Stromal cell of bone marrow (primary cell): ENCODE measurements at regions not wholly inside any gene's neighbourhood (a gene's known extent, or its start where the extent isn't known, plus 50 kb on each side); places are given as distances from the start of the nearest gene placed in this dataset.
A peak's percentile ranks its signal among the peaks of the same experiment; 100 is the strongest.

Experiments
- DNase-seq: peaks from one replicate; pipeline ENCODE4 v3.0.0-alpha.2; 2012; ENCODE audit warnings: low read depth

- no peak for DNase-seq
Observed at GRCh38 chr4:124530464-124531077, 182.0 kb downstream of the ANKRD50 start.

GRCh38 chr4:124534131-124534530 lies 178.4 kb downstream of the ANKRD50 start:
- DNase-seq: no peak

- DNase-seq: no peak
Observed at GRCh38 chr4:124535003-124535402, 177.5 kb downstream of the ANKRD50 start.

GRCh38 chr4:124536946-124537345 lies 175.6 kb downstream of the ANKRD50 start:
- DNase-seq: no peak

- DNase-seq: no peak
Observed at GRCh38 chr4:124537971-124538370, 174.6 kb downstream of the ANKRD50 start.

DNA sequence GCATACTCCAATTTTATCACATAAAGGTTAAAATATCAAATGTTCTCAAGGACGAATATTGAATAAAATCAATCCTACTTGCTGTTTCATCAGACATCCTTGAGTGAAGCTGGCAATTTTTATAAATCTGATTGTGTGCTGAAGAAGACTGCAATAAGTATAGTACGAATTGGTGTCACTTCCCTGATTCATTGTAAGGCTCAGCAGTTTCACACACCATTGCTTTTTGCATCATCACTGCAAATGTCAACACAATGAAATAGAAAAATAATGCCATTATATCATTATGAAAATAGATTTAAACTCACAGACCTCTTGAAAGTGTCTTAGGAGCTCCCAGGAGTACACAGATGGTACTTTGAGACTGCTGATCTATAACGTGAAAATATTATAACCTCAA lies 172.5 kb downstream of the ANKRD50 start:
- DNase-seq: no peak

DNA sequence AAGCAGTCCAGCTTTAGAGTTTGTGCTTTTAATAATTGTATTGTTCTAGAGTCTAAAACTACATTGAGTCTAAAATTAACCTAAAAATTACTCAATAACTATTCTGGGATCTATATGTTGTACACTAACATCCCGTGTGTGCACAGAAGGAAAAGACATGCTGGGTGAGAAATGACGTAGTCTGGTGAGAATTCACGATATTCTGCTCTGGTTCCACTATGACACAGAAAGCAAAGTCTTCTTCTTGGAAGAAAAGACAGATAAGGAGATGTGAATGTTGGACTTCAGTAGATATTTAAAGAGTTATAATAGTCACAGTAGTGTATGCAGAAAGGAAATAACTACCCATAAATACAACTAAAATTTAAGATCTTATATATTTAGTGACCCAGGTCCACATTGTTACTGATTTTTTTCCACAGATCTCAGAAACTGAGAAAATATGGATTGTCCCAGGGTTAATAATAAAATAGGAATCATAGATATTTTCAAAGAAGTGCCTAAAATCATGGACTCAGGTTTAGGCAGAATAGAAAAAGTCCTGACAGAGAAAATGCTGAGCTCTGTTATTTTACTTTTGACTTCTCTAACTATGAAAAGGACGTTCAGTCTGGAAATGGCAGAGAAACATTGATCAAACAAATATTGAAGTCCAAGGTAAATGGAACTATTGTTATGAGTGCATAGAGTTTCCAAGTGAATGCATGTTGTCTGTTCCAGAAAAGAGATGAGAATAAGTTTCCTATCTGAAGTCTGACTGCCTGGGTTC lies 170.7 kb downstream of the ANKRD50 start:
- no peak for DNase-seq

DNA sequence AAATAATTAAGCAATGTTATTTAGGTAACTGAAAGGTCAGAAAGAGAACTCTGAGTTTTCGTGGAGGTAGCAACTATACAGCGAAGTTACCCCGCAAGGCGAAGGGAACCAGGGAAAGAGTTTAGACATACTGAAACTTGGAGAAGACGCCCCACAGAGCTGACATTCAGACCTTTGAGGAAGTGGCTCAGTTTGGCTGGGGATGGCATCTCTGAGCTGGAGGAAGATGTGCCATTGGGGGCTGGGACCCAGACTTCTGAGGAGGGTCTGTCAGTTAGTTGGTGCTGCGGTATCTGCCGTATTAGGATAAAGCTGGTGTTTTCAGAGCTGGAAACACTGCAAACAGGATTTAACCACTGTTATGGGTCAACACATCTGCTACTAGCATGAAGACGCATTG lies 156.6 kb downstream of the ANKRD50 start:
- no peak for DNase-seq

DNA sequence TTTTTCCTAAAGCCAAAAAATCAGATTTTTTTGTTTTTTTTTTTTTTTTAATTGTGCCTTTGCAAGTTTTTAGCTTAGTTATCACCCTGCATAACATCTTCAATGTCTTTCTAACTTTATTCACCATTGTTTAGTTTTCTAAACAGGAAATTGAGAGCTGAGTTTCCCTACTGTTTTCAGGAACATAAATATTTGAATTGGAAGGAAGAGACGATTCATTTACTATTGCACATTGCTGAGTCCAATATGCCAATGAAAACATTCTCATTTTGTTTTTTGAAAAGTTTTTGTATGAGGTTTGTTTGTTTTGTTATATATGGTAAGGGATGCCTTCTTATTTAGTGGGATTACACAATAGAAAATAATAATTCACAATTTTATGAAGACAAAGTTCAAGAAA lies 148.4 kb downstream of the ANKRD50 start:
- DNase-seq: peak; percentile 1

GRCh38 chr4:124565371-124565770 lies 147.2 kb downstream of the ANKRD50 start:
- no peak for DNase-seq

- DNase-seq: no peak
Observed at GRCh38 chr4:124566030-124566429, 146.5 kb downstream of the ANKRD50 start.

DNA sequence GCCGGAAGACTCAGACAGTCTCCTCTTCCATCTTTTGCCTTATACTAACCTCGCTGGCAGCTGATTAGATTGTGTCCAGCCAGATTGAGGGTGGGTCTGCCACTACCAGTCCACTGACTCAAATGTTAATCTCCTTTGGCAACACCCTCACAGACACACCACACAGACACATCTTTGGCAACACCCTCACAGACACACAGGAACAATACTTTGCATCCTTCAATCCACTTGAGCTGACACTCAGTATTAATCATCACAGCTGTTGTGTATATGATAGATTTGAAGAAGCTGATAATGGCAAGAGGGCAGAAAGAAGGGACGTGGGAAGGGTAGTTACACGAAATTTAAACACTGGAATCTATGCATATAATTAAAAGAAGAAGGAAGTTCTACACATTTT lies 139.5 kb downstream of the ANKRD50 start:
- no peak for DNase-seq

- no peak for DNase-seq
Observed at GRCh38 chr4:124579896-124580295, 132.6 kb downstream of the ANKRD50 start.

- no peak for DNase-seq
Observed at GRCh38 chr4:124583797-124584196, 128.7 kb downstream of the ANKRD50 start.

DNA sequence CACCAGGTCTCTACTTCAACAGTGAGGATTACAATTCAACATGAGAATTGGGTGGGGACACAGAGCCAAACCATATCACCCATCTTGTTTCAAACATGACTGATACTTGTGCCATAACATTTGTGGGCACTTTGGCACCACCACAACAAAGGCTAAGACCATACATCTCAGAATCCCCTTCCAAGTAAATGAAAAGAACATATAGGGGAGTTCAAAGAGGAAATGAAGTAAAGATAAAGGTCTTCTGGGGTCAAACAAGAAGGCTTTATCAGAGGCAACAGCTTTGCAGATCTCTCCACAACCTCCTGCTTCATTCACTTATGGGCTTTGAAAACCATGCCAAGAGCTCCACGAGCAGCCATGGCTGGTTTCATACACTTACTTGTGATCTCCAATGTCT lies 122.7 kb downstream of the ANKRD50 start:
- no peak for DNase-seq

GRCh38 chr4:124590480-124590879 lies 122.1 kb downstream of the ANKRD50 start:
- no peak for DNase-seq

GRCh38 chr4:124591637-124592036 lies 120.9 kb downstream of the ANKRD50 start:
- no peak for DNase-seq

GRCh38 chr4:124593494-124593893 lies 119.0 kb downstream of the ANKRD50 start:
- no peak for DNase-seq

- no peak for DNase-seq
Observed at GRCh38 chr4:124594945-124595344, 117.6 kb downstream of the ANKRD50 start.

GRCh38 chr4:124596816-124597215 lies 115.7 kb downstream of the ANKRD50 start:
- DNase-seq: no peak

- no peak for DNase-seq
Observed at GRCh38 chr4:124610211-124610610, 102.3 kb downstream of the ANKRD50 start.
